WTC11 (cell line): ENCODE measurements at regions not wholly inside any gene's neighbourhood (a gene's known extent, or its start where the extent isn't known, plus 50 kb on each side); places are given as distances from the start of the nearest gene placed in this dataset.

ENCODE experiments used
- AFF4 ChIP-seq: sonication (generic); formaldehyde crosslinking; IDR thresholded peaks from 2 replicates; pipeline ENCODE4 v1.8.1; 2023; ENCODE audit warnings: mild to moderate bottlenecking, missing genetic modification reagents, borderline replicate concordance
- CTCF ChIP-seq: fragments of 200-600 bp; IDR thresholded peaks from 2 replicates; pipeline ENCODE4 v1.8.0; 2022; ENCODE audit warnings: antibody characterized with exemption
- E2F5 ChIP-seq: sonication (generic); formaldehyde crosslinking; IDR thresholded peaks from 2 replicates; pipeline ENCODE4 v1.8.1; 2022; ENCODE audit warnings: mild to moderate bottlenecking, moderate library complexity, missing genetic modification reagents
- ETV6 ChIP-seq: sonication (generic); formaldehyde crosslinking; IDR thresholded peaks from 2 replicates; pipeline ENCODE4 v1.8.1; 2022; ENCODE audit warnings: mild to moderate bottlenecking, missing genetic modification reagents
- JUN ChIP-seq: sonication (generic); formaldehyde crosslinking; IDR thresholded peaks from 2 replicates; pipeline ENCODE4 v1.8.0; 2023; ENCODE audit warnings: mild to moderate bottlenecking, missing genetic modification reagents
- KAT7 ChIP-seq: sonication (generic); formaldehyde crosslinking; IDR thresholded peaks from 2 replicates; pipeline ENCODE4 v1.8.1; 2023; ENCODE audit warnings: missing genetic modification reagents, mild to moderate bottlenecking, borderline replicate concordance
- MAX ChIP-seq: sonication (generic); formaldehyde crosslinking; IDR thresholded peaks from 2 replicates; pipeline ENCODE4 v1.8.0; 2022; ENCODE audit warnings: mild to moderate bottlenecking, missing genetic modification reagents
- TP53 ChIP-seq: sonication (generic); formaldehyde crosslinking; IDR thresholded peaks from 2 replicates; pipeline ENCODE4 v1.8.1; 2023; ENCODE audit warnings: mild to moderate bottlenecking, missing genetic modification reagents
- ZBTB43 ChIP-seq: sonication (generic); formaldehyde crosslinking; IDR thresholded peaks from 2 replicates; pipeline ENCODE4 v1.8.1; 2023; ENCODE audit warnings: mild to moderate bottlenecking, missing genetic modification reagents
- ZNF138 ChIP-seq: sonication (generic); formaldehyde crosslinking; conservative IDR thresholded peaks from 2 replicates; pipeline ENCODE4 v1.8.1; 2022; ENCODE audit warnings: mild to moderate bottlenecking, moderate library complexity, missing genetic modification reagents
- ZNF232 ChIP-seq: sonication (generic); formaldehyde crosslinking; IDR thresholded peaks from 2 replicates; pipeline ENCODE4 v1.8.0; 2022; ENCODE audit warnings: mild to moderate bottlenecking, missing genetic modification reagents

- TF ChIP-seq CTCF (no peak), E2F5 (no peak), ETV6 (no peak), MAX (no peak), ZNF232 (CRISPR knock-in tag) (no peak), ZNF138 (CRISPR knock-in tag) (no peak), JUN (CRISPR knock-in tag) (no peak), TP53 (CRISPR knock-in tag) (no peak), KAT7 (no peak), AFF4 (CRISPR knock-in tag) (no peak), ZBTB43 (CRISPR knock-in tag) (no peak)
Measured at GRCh38 chr2:4417771-4418170, 714.4 kb downstream of the DCDC2C start.
